ENCODE measurements at regions not wholly inside any gene's neighbourhood (a gene's known extent, or its start where the extent isn't known, plus 50 kb on each side); places are given as distances from the start of the nearest gene placed in this dataset.
A peak's percentile ranks its signal among the peaks of the same experiment; 100 is the strongest.

DNA sequence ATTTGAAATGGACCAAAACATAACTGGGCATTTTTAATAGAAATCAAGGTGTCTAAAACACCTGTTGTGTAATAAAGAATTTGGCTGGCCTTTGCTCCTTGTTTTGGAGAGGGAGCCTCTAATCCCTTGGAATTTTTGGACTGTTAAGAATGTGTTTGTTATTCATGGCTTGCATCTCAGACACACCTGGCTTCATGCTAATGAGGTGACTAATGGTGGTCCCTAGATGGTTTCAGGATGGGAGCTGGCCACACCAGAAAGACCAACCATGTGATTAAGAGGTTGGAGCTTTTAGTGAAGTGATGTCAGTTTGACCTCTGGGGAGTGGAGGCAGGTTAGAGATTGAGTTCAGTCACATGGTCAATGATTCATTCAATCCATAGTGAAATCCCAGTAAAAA is 328.4 kb downstream of the DHX35 start:
- DNase-seq = no peak
- no peak for TF ChIP-seq GATA1 (IDR thresholded peaks at IDR 0.05; ENCODE audit: low read depth, low read length)
- no peak for TF ChIP-seq POLR2A (IDR thresholded peaks at IDR 0.05; ENCODE audit: low read length)

DNA sequence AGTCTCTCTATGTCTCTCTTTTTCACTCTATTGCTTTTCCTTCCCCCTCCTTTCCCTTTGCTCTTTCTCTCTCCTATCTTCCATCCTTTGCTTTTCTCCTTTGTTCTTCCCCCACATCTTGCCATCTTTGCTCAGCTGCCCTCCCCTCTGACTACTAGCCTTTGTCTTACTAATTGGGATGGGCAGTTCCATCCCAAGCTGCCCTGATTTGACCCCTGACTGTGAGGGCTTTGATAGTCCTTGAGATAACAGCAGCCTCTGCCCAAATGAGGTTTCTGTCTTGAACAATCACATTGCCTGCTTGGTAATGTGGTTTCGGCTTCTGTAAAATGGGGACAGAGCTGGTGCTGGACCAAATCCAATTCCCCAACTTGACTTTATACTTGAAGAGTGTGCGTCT is 327.7 kb downstream of the DHX35 start:
- DNase-seq = no peak
- TF ChIP-seq GATA1 (IDR thresholded peaks at IDR 0.05; ENCODE audit: low read depth, low read length) (no peak), POLR2A (IDR thresholded peaks at IDR 0.05; ENCODE audit: low read length) (no peak)

DNA sequence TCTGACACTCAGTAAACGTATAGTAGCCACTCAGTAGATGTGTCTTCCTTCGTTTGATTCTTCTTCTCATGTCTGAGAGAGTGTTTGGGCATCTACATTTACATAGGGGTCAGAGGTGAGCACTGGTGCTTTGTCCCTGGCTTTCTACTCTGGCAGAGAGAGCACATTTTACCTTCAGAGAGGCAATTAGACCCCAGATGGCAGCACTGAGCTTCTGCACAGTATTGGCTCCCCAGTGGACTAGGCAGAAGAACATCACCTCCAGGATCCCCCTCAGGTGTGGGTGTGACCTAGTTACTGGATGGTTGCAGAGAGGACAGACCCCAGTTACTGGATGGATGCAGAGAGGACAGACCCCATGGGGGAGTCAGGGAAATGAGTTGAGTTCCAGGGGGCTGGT is 327.2 kb downstream of the DHX35 start:
- DNase-seq = peak in 1 of 2 experiments; percentile 3
- no peak for TF ChIP-seq GATA1 (IDR thresholded peaks at IDR 0.05; ENCODE audit: low read depth, low read length)
- TF ChIP-seq POLR2A (IDR thresholded peaks at IDR 0.05; ENCODE audit: low read length) = no peak

DNA sequence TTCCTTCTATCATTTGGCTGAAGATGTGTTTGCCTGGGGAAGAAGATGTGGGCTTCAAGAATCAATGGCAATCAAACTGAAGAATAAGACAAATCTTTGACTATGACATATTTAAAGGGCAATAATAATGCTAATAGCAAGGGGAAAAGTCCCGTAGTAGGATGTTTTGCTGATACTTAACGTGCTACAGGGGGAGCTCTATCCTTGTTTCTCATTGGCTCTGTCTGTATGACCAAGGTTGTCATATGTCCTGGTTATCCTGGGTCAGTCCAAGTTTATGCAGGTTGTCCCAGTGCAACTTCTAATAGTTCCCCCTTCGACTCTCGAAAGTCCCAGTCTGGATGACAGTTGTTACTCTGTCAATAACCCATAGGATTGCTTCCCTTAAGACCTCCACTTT is 321.3 kb downstream of the DHX35 start:
- DNase-seq = no peak
- TF ChIP-seq GATA1 (IDR thresholded peaks at IDR 0.05; ENCODE audit: low read depth, low read length) = no peak
- TF ChIP-seq POLR2A (IDR thresholded peaks at IDR 0.05; ENCODE audit: low read length) = no peak

DNA sequence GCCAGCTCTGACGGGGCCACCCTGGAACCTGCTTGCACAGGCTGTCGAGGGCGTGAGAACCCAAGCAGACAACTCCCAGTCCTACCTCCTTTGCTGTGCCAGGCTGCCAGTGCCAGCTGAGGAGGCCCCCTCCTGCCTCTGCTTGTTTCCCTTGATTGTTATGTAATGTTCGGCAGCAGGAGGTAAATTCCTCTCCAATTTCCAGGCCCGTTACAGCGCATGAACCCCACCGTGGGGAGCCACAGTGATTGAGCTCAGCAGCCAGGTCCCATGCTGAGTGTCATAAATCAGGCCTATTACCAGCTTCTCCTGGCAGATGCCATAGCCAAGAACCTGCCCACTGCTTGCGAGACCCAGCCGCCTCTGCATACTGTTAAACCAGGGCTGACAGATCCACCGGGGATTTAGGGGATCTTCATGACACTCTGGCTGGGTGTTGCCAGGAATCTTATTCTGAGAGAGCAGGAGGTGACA is 320.5 kb downstream of the DHX35 start:
- TF ChIP-seq POLR2A (IDR thresholded peaks at IDR 0.05; ENCODE audit: low read length) = no peak
- TF ChIP-seq GATA1 (IDR thresholded peaks at IDR 0.05; ENCODE audit: low read depth, low read length) = no peak
- DNase-seq = no peak

DNA sequence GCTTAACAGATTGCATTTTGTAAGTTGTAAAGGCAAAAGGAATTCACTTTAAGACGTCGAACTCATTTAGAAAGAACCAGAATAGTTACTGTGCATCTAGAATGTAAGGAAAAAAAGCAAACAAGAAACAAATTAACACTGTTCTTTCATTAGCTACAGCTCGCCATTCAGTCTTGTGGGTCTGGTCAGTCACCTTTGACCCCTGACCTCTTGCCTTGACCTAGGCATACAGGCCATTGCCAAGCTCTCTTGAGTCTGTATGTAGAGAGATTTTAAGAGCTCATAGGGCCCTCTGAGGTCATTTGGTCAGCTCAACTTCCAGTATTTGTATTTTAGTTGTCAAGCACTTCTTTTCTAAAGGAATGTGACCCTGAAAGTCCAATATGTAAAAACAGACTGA is 318.7 kb downstream of the DHX35 start:
- DNase-seq = no peak

DNA sequence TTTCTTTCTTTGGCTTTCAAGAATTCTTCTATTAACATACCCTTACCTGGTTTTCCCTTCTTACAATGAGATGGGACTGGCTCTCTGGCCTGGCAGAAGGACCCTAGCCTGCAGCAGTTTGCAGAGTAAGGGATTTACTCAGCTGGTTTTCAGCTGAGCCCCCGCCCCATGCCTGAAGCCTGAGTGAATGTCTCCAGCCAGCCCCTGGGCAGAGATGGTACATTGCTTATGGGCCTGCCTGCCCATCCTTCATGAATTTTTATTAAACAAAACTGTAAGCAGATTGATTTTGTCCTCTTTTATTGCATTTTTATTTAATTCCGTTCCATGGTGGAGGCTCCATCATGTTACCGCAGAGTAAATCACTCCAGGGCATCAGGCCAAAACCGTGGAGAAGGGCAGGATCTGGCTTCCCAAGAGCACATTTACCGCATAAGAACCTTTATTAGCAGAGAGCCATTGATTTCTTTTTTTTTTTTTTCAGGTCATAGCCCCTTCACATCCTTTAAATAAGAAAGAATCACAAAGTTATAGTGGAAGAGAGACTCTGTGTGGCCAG is 316.2 kb downstream of the DHX35 start:
- TF ChIP-seq GATA1 (IDR thresholded peaks at IDR 0.05; ENCODE audit: low read depth, low read length) = no peak
- TF ChIP-seq POLR2A (IDR thresholded peaks at IDR 0.05; ENCODE audit: low read length) = no peak

More for the DNA sequence above, 318.7 kb downstream of the DHX35 start:
- no peak for TF ChIP-seq POLR2A (IDR thresholded peaks at IDR 0.05; ENCODE audit: low read length)
- no peak for TF ChIP-seq GATA1 (IDR thresholded peaks at IDR 0.05; ENCODE audit: low read depth, low read length)

DNA sequence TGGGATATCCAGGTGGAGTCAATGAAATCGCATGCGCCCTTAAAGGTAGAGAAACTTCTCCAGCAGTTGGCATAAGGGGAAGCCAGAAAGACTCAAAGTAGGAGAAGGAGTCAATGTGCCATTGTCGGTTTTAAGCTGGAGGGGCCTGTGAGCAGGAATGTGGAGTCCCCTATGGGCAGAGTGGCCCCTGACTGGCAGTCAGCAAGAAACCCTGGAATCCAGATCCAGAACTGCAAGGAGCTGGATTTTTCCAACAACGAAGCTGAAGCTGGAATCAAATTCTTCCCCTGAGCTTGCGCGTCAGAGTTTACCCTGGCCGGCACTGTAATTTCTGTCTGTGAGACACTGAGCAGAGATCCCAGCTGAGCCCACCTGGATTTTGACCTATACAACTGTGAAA is 315.0 kb downstream of the DHX35 start:
- TF ChIP-seq POLR2A (IDR thresholded peaks at IDR 0.05; ENCODE audit: low read length) = no peak
- TF ChIP-seq GATA1 (IDR thresholded peaks at IDR 0.05; ENCODE audit: low read depth, low read length) = no peak

More for the DNA sequence above, 316.2 kb downstream of the DHX35 start:
- DNase-seq = no peak

DNA sequence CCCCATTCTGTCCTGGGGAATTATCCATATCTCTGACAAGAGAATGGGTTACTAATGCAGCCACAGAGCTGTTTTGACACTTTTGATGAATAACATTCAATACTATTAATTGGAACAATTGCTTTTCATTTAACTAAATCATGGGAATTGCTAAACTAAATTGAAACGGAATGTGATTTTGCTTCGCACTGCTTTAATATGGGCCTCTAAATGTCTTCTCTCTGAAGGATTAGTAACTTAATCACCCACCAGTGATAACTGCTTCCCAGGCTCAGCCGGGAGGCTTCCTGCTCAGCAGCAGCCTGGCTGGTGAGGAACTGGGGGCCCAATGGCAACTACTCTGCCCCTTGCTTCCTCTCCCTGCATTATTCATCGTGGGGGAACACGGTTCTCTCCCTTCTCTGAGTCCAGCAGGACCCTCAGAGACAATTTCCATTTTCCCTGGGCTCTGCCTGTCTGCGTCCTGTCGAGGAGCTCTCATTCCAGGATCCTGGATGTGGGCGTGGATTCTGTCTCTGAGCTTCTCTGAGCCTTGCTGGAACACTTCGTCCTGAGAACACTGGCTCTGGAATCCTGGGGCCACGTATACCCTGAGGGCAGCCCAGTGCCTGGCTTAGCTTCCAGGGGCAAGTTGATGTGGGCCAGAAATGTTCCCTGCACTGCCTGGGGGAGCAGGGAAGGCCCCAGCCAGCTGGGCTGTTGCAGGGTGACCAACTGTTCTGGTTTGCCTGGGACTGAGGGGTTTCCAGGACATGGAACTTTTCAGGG is 308.9 kb downstream of the DHX35 start:
- DNase-seq = no peak
- TF ChIP-seq GATA1 (IDR thresholded peaks at IDR 0.05; ENCODE audit: low read depth, low read length) (no peak), POLR2A (IDR thresholded peaks at IDR 0.05; ENCODE audit: low read length) (no peak)

More for the DNA sequence above, 315.0 kb downstream of the DHX35 start:
- no peak for DNase-seq

DNA sequence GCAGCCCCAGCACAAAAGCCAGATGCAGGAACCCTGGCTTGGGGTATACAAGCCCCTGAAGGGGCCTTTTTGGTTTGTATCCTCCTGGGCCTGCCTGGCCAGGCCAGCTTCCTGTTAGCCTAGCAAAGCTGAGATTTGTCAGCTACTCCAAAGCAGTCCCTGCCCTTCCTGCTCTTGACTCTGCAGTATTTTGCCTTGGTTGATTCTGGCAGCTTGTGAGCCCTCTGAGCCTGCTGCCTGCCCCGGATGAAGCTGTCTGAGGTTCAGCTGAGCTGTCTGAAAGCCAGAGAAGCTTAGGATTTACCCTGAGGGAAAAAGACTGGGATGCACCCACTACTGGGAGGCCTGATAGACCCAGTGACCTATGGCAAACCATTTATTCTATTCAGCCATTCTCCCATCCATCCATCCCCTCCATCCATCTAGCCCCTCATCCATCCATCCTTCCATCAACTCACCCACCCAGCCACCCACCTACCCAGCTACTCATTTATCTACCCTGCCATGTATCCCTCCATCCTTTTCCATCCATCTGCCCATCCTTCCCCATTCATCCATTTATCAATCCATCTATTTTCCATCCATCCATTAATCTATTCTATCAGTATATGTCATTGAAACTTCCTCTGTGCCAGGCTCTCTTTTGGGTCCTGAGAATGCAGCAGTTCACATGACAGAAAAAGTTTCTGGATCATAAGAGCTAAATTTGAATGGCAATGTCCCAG is 307.5 kb downstream of the DHX35 start:
- no peak for TF ChIP-seq GATA1 (IDR thresholded peaks at IDR 0.05; ENCODE audit: low read depth, low read length)
- TF ChIP-seq POLR2A (IDR thresholded peaks at IDR 0.05; ENCODE audit: low read length) = no peak
- DNase-seq = no peak

DNA sequence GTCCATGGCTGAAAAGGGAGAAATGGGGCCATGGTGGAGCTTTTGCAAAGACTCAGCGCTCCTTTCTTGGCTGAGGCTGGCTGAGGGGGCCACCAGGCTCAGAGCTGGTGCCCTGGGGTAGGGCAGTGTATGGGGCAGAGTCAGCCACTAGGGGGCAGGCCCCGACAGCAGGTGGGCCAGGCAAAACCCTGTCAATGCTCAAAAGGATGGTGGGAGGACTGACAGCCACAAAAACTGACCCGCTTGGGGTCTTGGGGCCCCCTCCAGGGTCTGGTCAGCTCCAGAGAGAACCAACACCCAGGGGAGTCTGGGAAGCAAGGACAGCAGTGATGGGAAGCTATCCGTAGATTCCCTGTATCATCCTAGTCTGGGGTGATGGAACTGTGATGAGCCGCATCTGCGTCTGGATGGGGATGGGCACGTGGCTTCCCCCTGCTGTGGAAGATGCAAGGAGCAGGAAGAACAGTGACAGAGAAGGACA is 306.9 kb downstream of the DHX35 start:
- DNase-seq = peak; percentile 23 to 61
- no peak for TF ChIP-seq POLR2A (IDR thresholded peaks at IDR 0.05; ENCODE audit: low read length)

DNA sequence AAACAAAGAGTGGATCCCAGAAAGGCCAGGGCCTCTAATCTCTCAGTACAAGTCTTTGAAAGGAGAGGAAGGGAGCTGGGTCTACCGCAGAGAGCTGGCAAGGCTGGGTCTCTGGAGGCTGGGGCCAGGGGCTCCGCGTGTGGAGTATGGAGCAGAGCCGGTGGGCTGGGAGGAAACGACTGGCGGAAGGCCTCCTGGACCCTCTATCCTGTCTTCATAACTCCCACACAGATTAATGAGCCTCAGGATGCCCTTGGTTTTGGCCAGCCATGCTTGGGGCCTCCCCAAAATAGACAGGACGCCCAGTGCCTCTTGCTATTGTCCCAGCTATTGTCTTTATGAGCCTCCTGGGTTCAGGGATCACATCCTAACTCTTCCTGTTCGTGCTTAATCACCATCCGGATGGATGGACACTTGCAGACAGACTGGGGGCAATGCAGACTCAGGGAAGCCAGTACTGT is 306.4 kb downstream of the DHX35 start:
- TF ChIP-seq POLR2A (IDR thresholded peaks at IDR 0.05; ENCODE audit: low read length) = no peak
- no peak for TF ChIP-seq GATA1 (IDR thresholded peaks at IDR 0.05; ENCODE audit: low read depth, low read length)
- DNase-seq = no peak

DNA sequence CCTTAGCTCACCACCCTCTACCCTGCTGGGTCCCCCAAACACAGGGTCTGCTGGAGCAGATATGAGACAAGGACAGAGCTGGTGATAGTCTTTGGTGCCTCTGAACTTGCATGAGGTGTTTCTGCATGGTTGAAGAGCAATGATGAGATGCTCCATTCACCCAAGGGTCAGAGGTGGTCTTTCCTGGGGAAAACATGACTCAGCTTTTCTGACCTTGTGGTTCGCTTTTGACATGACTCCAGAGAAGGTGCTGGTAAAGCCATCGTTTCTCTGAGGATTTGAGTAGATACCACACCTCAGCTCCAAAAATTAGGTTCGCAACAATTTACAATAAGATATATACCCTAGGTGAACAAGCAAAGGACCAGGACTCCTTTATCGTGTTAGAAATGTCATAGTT is 304.8 kb downstream of the DHX35 start:
- TF ChIP-seq GATA1 (IDR thresholded peaks at IDR 0.05; ENCODE audit: low read depth, low read length) (no peak), POLR2A (IDR thresholded peaks at IDR 0.05; ENCODE audit: low read length) (no peak)
- no peak for DNase-seq

DNA sequence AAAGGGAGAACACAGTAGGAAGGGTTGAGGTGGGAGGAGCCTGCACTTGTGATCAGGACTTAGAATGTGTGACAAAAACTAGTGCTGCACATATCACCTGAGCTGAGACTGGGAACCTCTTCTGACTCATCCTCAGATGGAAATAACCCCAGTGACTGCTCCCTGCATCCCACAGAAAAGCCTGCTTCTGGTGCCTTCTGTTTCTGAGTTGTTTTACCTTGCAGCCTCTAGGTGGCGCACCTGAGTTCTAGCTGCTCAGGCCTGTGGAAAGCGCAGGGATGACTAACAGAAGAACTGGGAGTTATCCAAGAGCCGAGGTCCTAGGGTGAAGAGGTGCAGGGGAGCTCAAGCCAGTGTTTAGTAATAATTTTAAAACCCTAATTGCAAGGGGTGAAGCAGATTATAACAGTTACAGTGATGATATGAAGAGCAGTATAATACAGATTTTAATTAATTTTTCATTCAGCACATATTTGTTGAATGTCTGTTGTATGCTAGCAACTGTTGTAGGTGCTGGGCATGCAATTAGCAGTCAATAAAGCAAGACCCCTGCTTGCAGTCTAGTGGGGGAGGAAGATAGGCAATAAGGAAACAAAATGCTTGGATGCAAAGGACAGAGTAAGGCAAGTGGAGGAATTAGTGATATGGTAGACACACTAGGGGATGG is 302.5 kb downstream of the DHX35 start:
- peak; percentile 36 to 66 for DNase-seq
- TF ChIP-seq GATA1 (IDR thresholded peaks at IDR 0.05; ENCODE audit: low read depth, low read length) (no peak), POLR2A (IDR thresholded peaks at IDR 0.05; ENCODE audit: low read length) (no peak)
